ENCODE measurements at regions not wholly inside any gene's neighbourhood (a gene's known extent, or its start where the extent isn't known, plus 50 kb on each side); places are given as distances from the start of the nearest gene placed in this dataset.

DNA sequence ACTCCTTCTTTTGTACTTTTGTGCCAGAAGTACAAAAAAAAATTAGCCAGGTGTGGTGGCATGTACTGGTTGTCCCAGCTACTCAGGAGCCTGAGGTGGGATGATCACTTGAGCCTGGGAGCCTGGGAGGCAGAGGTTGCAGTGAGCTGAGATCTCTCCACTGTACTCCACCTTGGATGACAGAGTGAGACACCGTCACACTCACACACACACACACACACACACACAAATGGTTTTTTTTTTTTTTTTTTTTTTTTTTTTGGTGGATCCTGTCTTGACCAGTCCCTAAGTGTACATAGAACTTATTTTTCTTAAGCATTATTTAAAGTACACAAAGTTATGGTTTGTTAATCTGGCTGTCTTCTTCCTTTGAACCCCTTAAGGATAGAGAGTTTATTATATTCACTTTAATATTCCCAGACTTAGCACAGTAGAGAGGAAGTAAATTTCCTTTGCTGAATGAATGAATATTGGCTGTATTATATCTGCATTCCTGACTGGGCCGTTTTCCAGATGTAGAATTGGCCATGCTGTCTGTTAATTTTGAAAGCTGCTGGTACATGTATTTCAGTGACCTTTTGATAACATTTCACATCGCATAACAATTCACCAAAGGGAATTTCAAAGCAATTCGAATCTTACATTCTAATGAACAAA lies 429.0 kb upstream of the ZNF608 start:
- TF ChIP-seq, protein P1, sequence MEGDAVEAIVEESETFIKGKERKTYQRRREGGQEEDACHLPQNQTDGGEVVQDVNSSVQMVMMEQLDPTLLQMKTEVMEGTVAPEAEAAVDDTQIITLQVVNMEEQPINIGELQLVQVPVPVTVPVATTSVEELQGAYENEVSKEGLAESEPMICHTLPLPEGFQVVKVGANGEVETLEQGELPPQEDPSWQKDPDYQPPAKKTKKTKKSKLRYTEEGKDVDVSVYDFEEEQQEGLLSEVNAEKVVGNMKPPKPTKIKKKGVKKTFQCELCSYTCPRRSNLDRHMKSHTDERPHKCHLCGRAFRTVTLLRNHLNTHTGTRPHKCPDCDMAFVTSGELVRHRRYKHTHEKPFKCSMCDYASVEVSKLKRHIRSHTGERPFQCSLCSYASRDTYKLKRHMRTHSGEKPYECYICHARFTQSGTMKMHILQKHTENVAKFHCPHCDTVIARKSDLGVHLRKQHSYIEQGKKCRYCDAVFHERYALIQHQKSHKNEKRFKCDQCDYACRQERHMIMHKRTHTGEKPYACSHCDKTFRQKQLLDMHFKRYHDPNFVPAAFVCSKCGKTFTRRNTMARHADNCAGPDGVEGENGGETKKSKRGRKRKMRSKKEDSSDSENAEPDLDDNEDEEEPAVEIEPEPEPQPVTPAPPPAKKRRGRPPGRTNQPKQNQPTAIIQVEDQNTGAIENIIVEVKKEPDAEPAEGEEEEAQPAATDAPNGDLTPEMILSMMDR (IDR thresholded peaks at IDR 0.05; ENCODE audit: borderline replicate concordance), result no peak
- no peak for DNase-seq
- peaks cover 16% of the 10 kb centered on the region for H3K4me1 ChIP-seq
- no peaks in the 10 kb centered on the region for H3K36me3 ChIP-seq
- no peak overlapping the region for H3K4me3 ChIP-seq
- H3K27ac ChIP-seq (replicated peaks), result no peak overlapping the region
- H3K27me3 ChIP-seq (ENCODE audit: low read depth), result no peaks in the 10 kb centered on the region
- intact Hi-C loops (cut with micrococcal nuclease), result no loop called here
- H3K9me3 ChIP-seq (replicated peaks), result no peaks in the 10 kb centered on the region

DNA sequence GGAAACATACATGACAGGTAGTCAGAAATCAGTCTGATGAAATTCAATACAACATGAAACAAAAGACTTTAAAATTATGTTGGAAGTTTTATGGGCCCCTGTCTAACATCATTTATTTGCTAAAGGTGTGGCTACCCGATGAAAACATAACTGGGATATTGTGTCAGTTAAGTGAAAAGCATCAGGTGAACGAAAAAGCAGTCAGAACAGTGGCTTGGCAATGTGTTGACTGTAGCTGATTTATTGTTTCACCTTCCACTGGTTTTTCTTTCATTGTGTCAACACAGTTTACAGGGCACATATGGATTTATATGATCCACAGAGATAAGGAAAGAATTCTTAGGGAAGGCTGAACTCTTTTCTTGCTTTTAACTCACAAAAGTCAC lies 429.6 kb upstream of the ZNF608 start:
- TF ChIP-seq, protein P1 (IDR thresholded peaks at IDR 0.05; ENCODE audit: borderline replicate concordance), result no peak
- Histone ChIP-seq H3K27ac (replicated peaks) (no peak overlapping the region), H3K27me3 (ENCODE audit: low read depth) (no peaks in the 10 kb centered on the region), H3K4me1 (peaks cover 16% of the 10 kb centered on the region), H3K9me3 (replicated peaks) (no peaks in the 10 kb centered on the region), H3K4me3 (no peak overlapping the region), H3K36me3 (no peaks in the 10 kb centered on the region)
- DNase-seq, result no peak
- intact Hi-C loops (cut with micrococcal nuclease), result no loop called here

DNA sequence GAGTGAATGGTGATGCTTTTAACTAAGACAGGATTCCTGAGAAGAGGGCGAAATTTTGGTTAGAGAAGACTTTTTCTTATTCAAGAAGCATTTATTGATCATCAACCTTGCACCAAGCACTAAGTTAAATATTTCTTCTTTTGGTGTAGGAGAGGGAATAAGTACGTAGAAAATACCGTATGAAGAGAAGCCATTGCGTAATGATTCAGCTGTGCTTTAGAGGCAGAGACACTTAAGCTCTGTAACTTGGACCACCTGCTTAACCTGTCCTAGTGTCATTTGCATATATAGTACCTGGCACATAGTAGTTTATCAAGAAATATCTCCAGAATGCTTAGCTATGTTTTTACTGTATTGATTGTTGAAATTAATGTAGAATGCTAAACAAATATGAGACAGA lies 430.9 kb upstream of the ZNF608 start:
- no peak overlapping the region for H3K4me3 ChIP-seq
- intact Hi-C loops (cut with micrococcal nuclease), result no loop called here

DNA sequence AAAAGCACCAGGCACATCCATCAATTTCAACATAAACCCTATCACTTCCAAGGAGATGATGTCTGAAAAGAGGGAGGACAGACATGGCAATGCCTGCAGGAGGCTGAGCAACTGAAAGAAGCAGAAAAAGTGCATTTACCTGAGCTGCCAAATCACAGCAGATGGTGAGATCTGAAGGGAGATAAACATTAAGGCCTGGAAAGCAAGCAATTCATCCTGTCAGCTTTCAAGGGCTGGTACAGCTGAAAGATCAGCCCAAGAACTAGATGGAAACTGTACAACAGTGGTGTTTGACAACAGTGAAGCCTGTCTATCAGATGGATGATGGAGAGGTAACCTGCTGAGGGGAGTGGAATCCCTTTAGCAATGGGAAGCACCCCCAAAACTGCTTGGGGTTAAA lies 433.2 kb upstream of the ZNF608 start:
- H3K4me3 ChIP-seq, result no peak overlapping the region
- no peaks in the 10 kb centered on the region for H3K27me3 ChIP-seq (ENCODE audit: low read depth)
- H3K4me1 ChIP-seq, result peaks cover 16% of the 10 kb centered on the region
- no peak overlapping the region for H3K27ac ChIP-seq (replicated peaks)
- H3K9me3 ChIP-seq (replicated peaks), result no peaks in the 10 kb centered on the region
- no peak for DNase-seq
- no peaks in the 10 kb centered on the region for H3K36me3 ChIP-seq
- TF ChIP-seq, protein P1 (IDR thresholded peaks at IDR 0.05; ENCODE audit: borderline replicate concordance), result no peak
- intact Hi-C loops (cut with micrococcal nuclease), result no loop called here

More for the DNA sequence above, 430.9 kb upstream of the ZNF608 start:
- H3K36me3 ChIP-seq, result no peaks in the 10 kb centered on the region
- no peak overlapping the region for H3K27ac ChIP-seq (replicated peaks)
- no peaks in the 10 kb centered on the region for H3K27me3 ChIP-seq (ENCODE audit: low read depth)
- DNase-seq, result no peak
- H3K4me1 ChIP-seq, result peaks cover 16% of the 10 kb centered on the region
- TF ChIP-seq, protein P1 (IDR thresholded peaks at IDR 0.05; ENCODE audit: borderline replicate concordance), result no peak
- H3K9me3 ChIP-seq (replicated peaks), result no peaks in the 10 kb centered on the region

DNA sequence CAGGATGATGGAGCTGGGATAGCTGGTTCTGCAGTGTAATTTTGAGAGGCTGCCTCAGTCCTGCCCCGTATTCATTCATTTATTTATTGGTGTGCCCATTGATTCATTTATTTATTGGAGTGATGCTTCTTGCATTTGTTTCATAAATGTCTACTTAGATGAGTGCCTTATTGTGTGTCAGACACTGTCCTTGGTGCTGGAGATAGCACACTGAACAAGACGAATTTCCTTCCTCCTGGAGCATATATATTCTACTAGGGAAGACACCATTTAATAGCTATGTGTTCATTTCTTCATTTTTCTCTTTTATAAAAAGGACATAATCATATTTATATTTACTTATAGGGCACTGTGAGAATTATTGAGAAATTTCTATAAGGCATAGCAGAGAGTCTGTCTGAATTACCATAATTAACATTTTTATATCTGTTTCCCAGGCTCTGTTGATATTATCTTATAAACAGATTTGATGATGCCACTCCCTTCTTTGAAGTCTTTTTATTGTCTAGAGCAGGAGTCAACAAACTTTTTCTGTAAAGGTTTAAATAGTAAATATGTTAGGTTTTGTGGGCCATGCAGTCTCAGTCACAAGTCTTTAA lies 433.9 kb upstream of the ZNF608 start:
- no peak overlapping the region for H3K27ac ChIP-seq (replicated peaks)
- H3K9me3 ChIP-seq (replicated peaks), result no peaks in the 10 kb centered on the region
- no peak overlapping the region for H3K4me3 ChIP-seq
- TF ChIP-seq, protein P1 (IDR thresholded peaks at IDR 0.05; ENCODE audit: borderline replicate concordance), result no peak
- intact Hi-C loops (cut with micrococcal nuclease), result no loop called here
- no peak for DNase-seq
- no peaks in the 10 kb centered on the region for H3K36me3 ChIP-seq
- no peaks in the 10 kb centered on the region for H3K27me3 ChIP-seq (ENCODE audit: low read depth)
- H3K4me1 ChIP-seq, result peaks cover 11% of the 10 kb centered on the region

Data from left ventricle myocardium inferior (tissue), 1 donor.